Stimulated activated CD8-positive, alpha-beta memory T cell treated with anti-CD3 and anti-CD28 coated beads, Interleukin-12 subunit alpha, Interleukin-12 subunit beta, amount 100 ng/mL, for 1 hour (primary cell): ENCODE measurements at regions not wholly inside any gene's neighbourhood (a gene's known extent, or its start where the extent isn't known, plus 50 kb on each side); places are given as distances from the start of the nearest gene placed in this dataset.
"Not testable (repeated sequence)": the region's sequence is repeated elsewhere in the genome, so short reads cannot be mapped to it uniquely, and the experiment has no call there.

ENCODE experiments used
- DNase-seq: peaks from one replicate; pipeline ENCODE4 v3.0.0-alpha.2; 2020; ENCODE audit warnings: low read depth

DNA sequence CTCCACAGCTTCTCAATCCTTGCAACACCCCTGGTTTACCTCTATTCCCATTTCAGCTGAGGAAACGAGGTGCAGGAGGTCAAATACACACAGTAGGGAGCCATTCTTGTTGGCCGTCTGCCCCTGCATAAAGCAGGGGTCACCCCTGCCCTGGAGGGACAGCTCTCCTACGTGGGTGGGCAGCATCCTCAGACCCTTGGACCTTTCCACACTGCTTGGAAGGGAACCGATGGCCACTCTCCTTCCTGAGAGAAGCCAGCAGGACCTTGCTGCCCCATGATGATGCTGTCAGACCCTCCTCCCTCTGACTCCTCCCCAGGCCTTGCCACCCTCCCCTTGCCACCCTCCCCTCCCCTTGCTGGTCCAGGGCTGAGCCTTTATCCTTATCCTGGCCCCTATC lies 121.1 kb upstream of the SYT13 start:
- DNase-seq = no peak

DNA sequence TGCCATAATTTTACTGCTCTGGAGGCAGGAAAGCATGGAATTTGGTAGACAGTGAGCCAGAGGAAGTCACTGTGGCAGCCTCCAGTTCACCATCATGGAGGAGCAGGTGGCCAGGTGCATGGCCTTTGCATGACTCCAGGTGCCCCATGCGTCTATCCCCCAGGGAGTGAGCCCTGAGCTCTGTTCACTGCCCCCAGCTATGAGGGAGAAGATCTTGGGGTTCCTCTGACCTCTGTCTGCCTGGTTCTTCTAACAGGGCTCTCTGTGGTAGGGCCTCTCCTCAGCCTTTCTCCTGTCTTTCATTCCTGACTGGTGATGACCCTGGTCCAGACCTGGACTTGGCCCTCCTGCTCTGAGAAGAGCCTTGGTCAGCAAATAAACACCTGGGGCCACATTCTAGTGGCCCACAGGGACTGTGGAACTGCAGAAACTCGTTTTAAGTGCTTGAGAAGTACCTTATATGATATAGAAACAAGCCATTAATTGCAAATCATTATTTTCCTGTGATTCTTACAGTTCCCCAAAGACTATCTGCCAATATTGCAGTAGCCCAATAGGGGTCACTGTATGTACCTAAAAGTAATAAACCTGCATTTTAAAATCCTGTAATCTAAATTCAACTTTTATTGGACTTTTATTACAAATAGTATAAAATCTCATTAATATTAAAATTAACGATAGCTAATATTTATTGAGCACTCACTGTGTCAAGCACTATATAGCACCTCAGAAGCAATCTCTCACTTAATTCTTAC lies 120.0 kb upstream of the SYT13 start:
- no peak for DNase-seq

DNA sequence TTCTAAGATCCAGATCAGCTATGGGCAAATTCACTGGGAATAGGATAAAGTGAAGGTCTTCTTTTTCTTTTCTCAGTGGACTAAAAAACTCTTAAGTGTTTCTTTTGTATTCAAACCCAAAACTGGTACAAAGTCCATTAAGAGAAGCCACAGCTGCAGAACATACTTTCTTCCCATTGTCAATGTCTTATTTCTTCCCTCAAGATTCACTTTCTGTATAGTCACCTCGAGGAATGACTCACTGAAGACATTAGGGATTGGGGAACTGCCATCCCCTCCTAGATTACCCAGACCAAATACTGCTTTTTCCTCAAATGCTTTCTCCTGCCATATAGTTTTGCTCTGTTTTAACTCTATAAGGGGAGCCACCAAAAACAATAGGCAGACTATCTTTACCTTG lies 117.4 kb upstream of the SYT13 start:
- not testable (repeated sequence) for DNase-seq

DNA sequence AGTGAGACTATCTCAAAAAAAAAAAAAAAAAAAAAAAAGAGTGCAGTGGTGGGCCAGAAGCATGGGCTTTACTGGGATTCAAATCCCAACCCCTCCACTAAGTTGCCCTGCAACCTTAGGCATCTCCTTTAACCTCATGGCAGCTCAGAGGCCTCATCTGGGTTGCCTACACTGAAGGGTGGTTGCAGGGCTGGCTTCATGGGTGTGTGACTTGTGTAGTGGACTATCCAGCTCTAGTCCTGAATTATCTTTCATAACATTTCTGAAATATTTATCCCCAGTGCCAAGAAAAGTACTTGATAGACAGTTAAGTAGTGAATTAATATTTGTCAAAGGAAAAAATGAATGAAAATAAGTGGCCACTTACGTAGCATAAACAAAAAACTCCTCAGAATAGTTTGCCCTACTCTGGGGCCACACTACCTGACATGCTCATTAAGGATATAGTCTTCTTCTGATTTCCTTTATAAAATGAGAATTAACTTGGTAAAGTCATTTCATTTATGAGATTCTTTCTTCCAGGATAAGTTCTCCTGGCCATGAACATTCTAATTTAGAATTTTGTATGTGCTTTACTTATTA lies 116.0 kb upstream of the SYT13 start:
- DNase-seq = no peak

DNA sequence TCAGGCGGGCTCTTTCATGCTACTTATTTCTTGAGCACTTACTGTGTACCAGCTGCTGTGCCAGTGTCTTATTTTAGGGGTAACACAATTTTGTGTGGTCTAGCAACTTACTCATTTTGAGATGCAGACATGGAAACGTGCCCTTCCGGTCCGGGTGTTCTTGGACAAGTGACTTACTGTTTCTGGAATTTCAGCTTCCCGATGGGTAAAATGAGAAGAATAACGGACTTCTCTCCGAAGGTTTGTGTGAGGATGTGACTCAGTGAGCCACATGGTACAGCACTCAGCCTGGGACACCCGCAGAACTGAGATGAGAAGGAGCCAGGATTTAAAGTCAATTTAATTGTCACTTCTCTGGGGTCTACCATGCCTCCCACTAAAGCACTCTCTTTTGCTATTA lies 114.5 kb upstream of the SYT13 start:
- DNase-seq = no peak

DNA sequence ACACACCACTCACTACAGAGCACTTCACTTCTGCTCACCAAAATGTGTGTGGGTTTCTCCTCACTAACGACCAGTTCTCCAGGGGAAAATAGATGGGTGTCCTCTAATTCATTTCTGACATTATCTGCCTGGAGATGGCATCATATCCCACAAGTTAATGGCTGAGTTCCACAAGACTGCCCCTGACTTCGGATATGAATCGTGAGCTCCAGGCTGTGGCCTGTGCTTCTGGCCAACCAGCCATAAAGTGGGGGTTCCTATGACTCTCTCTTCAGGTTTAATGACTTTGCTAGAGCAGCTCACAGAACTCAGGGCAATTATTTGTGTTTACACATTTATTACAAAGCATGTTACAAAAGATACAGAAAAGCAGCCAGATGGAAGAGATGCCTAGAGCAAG lies 113.0 kb upstream of the SYT13 start:
- DNase-seq = no peak

DNA sequence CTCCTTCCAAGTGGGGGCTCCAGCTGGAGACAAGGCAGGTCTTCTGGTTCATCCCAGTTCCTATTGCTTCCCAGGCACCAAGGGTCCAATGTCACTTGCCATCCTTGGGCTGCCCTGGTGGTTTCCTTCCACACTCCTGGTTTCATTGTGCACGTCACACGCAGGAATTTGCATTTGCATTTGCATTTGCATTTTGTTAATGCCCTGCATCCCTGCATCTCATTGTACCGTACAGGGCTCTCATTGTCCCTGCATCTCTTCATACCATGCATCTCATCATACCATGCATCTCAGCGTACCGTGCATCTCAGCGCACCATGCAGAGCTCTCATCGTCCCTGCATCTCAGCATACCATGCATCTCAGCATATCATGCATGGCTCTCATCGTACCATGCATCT lies 112.2 kb upstream of the SYT13 start:
- no peak for DNase-seq

DNA sequence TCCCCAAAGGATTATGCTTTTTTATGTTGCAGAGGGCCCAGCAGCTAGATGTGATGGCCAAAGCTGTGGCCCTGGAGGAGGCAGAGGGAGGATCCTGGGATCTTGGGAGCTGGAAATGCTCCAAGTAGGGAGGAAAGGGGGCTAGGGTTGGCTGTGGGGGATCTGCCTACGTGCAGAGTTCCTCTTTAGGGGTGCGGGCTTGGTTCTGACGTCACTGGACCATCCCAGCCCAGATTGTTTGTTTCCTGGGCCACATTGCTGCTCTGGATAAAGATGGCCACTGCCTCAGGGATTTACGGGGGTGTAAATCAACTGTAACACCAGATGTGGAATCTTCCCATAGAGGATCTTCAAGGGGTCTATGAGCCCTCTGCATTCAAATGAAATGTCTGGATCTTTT lies 110.3 kb upstream of the SYT13 start:
- no peak for DNase-seq

DNA sequence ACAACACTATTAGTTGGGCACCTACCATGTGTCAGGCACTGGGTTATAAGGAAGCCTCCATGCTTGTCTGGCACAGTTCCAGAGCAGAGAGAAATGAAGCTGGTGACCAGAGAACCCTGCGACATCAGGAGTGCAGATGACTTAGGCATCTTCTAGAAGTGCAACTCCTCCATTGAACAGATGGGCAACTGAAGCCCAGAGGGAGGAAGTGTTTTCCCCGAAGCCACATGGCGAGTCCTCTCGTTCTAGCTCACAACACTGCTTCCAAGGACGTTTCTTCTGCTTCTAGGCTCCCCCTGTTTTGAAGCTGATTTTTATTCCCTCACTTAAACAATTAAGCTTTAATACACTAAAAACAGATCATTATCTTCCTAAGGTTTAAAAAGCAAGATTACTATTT lies 109.8 kb upstream of the SYT13 start:
- DNase-seq = no peak

DNA sequence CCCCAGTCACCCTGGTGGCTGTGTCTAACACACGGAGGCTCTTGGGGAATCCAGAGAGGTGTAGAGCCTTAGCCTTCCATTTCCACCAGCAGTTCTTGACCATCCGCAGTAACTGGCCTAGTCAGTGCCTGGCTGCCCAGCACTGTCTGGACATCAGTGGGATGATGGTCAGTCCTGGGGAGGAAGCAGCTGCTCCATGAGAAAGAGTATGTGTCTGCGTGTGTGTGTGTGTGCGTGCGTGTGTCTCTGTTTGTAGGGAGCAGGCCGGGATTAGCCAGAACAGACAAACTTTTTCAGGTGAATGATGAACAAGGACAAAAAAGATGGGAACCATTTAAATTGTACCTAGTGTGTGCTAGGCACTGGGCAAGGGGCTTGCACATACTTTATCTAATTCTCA lies 109.3 kb upstream of the SYT13 start:
- no peak for DNase-seq

DNA sequence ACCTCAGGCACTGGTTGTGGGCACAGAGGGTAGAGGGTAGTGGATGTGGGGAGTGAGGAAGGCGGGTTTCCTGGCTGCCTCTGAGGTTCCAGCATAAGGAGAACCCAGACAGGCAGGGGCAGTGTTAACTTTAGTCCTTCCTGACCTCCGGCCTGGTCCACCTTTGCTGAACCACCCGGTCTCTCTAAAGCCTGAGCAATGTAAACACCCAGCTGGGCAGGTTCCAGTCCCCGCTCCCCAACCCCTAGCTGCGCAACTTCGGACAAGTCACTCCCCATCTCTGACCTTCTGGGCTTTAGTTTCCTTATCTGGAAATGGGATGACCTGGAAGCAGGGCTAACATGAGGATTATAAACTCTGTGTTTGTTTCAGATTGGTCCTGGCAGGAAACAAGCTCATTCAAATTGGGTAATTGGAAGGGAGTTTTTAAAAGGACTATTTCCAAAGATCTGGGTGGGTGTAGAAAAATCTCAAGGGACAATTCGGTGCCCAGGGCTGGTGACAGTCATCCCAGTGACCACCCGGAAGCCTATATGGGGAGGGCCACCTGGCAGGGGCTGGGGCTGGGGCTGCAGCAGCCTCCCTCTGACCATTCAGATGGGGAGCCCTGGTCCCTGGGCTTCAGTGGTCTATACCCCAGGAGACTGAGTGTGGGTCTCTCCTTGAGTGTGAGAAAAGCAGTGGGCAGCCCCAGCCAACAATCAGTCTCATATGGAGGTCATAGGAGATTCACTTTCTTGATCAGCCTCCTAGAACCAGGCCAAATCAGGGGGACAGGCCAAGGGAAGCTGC lies 108.3 kb upstream of the SYT13 start:
- no peak for DNase-seq

DNA sequence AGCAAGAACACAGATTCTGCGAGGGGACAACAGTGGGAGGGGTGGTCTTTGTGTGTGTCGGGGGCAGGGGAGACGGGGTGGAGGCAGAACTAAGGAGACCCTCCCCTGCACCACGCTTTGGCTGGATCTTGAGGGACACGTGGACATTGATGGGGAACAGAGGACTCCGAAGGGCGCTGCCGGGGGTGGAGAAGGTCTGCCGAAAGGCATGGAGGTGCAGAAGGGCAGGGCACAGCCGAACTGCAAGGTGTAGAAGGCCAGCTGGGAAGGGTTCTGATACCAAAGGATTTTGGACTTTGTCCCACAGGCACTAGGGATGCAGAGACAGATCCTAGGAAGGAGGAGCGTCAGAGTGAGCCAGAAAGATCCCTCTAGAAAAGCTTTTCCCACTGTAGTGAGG lies 107.7 kb upstream of the SYT13 start:
- no peak for DNase-seq

DNA sequence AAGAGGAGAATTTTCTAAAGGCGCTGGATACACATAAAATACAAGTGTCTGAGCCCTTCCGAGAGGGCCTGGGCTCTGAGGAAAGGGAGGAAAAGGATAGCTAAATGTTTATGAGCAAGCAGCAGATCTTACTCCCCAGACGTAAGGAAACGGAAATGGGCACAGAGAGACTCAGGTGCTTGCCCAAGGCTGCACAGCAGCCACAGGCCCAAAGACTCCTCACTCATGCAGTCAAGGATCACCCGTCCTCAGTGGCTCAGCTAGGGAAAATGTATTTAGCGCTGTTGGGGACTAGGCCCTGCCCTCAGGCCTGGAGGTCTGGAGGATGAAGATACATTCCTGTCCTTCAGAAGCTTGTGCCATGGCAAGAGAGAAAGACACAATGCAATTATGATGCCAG lies 107.2 kb upstream of the SYT13 start:
- DNase-seq = no peak

DNA sequence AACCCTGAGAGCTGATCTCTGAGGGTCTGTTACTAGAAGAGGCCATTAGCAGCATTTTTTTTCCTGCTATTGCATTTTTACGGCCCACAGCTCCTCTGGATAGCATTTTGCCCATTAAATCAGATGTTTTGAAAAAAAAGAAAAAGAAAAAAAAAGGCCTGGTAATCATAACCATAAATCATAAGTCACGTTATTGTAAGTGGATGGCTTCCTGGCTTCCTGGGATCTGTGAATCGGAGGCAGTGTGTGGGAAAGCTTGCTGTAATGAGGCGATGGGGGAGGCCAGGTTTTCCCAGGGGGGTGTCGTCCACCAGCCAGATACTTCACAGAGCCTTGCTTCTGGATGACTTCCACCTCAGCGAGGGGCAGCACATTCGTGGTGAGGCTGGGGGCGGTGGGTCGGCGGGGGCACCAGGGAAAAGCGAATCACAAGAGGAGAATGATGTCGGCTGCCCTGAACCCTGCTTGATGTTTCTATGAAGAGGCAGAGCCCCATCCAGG lies 106.5 kb upstream of the SYT13 start:
- no peak for DNase-seq

DNA sequence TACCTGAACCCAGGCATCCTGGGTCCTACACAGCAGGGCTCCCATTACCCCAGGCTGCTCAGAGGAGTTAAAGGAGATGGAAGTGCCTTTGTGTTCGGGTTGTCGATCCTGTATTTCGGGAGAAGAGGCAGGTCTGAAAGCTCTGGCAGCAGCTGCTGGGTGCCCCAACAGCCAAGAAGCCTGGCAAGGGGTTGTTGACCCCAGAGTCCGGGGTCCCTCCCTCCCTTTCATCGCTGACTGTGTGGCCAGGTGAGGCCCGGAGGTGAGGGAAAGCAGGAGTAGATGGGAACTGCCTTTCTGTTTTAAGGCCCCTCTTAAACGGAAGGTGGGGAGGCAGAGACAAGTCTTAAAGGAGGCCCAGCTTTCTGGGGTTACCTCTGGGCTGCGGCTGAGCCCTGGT lies 106.0 kb upstream of the SYT13 start:
- no peak for DNase-seq

DNA sequence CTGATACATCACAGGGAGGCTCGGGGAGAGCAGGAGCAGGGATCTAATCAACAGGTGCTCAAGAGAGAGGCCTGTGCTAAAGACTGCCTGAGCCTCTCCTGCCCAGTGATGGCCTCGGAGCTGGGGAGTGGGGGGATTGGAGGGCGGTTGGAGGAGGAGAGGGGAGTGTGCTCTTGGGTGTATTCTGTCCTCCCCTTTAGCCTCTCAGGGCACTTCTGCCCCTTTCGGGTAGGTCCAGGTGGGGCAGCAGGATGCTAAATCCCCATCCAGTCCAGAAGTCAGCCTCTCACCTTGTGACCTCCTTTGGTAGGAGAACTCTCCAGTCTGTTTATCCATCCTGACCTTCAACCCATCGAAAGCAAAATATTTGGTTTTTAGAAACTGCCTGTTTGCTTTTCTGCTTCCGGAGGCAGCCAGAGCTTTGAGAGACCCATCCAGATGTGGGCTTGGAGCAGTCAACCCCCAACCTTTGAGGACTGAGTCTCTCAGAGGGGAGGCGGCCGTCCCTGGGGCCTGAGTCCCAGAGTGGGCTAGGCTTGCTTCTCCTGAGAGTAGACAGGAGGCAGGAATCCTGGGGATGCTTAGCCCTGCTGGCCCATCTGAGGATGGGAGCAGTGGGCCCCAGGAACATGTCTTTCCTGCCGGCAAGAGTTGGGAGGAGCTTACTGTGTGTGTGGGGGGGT lies 105.2 kb upstream of the SYT13 start:
- DNase-seq = no peak

DNA sequence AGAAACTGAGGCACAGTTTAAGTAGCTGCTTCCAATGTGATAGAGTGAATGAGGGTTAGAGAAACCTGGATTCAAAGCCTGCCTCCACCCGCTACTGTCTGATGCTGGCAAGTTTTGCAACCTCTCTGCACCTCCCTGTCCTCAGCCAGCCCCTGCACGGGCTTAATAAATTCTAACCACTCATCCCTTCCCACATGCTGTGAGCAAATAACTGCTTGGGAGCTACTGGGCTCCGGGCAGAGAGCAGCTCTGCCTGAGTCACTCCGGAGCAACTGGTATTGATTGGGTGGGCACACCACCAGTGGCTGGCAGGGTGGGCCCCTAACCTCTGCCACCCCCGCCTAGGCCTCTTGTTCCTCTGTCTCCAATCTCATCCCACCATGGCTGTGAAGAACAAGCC lies 104.3 kb upstream of the SYT13 start:
- DNase-seq = no peak

DNA sequence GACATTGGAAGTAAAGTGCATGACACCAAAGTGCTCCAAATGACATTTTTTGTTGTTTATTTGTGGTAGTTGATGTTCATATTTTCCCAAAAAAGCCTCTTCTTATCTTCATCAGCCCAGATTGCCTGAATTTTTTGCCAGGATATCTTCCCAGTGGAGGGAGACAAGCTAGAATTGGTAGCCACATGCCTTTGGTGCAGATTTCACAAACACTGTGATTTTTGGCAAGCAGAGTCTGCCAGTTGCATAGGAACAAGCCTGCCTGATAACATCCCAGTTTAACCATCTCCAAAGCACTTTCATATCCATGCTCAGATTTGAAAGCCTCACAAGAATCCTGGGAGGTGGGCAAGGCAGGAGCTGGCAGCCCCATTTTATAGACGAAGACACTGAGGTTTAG lies 102.3 kb upstream of the SYT13 start:
- no peak for DNase-seq

DNA sequence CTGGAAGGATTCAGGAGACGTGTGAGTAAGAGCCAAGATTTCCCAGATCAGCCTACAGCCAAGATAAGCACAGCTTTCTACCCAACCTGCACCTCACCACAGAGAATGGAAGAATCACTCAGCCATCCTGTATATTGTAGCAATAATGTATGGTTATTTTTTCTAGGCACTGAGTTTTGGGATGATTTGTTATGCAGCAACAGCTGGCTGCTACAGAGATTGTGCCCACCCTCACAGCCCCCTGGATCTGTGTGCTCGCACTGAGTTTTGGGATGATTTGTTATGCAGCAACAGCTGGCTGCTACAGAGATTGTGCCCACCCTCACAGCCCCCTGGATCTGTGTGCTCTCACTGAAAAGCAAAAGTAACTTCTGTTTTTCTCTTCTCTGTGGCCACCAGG lies 101.7 kb upstream of the SYT13 start:
- not testable (repeated sequence) for DNase-seq

DNA sequence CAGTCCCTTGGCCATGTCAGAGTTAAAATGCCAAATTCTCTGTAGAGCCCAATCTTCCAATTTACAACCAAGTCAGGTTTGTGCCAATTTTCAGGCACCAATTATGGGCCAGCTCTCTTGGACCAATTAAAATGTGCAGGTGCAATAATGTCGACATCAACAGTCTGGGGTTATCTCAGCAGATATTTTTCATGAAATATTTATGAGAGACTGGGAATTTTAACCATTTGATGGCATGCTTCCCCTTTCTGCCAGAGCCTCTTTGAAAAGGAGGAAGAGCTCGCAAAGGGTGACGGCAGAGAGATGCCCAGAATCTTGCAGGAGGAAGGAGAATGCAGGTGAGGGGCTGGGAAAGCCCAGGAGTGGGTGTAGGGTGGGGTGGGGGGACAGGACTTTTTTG lies 100.8 kb upstream of the SYT13 start:
- DNase-seq = no peak

DNA sequence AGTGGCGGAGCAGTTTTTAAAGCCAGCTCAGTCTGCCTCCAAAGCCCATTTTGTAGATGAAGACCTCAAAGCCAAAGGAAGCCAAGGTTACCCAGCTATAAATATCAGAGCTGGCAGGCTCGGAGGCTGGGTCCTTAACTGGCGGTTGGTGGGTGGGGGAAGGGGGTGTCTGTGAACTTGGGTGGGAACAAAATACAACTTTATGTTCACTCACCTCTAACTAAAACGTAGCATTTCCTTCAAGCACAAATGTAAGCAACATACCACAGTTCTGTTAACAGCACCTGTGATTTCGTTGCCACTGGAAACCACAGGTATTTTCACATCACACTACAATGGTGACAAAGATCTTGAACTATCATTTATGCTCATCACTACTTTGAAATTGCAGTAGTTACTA lies 99.7 kb upstream of the SYT13 start:
- DNase-seq = no peak

DNA sequence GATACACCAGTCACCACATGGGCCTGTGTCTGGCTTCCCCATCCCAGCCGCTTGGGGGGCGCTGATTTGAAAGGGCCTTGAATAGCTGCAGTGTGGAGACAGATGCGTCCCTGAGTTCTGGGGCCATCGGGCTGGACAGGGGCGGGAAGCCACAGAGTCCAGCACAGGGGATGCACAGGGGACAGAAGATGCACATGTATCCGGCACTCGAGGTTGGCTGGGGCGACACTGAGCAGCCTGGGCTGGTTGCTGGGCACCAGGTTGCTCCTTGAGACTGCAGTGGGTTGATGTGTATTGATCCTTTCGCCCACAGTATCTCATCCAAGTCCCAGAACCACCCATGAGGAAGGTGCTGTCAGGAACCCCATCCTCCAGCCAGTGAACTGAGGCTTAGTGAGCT lies 99.3 kb upstream of the SYT13 start:
- DNase-seq = no peak
